IMR-90 (cell line): ENCODE measurements at regions not wholly inside any gene's neighbourhood (a gene's known extent, or its start where the extent isn't known, plus 50 kb on each side); places are given as distances from the start of the nearest gene placed in this dataset.

ENCODE experiments used
- ATAC-seq: fragments of 200-7000 bp; cut with Tn5 transposase; 2 replicates; pipeline ENCODE4 v1.9.1; 2020; ENCODE audit warnings: low read depth, mild to moderate bottlenecking, moderate library complexity
- BruUV-seq: library from RNA; stranded (reverse); fragments of 400-500 nt; replicated peaks from 2 replicates; lab custom pipeline; 2021; lab: Mats Ljungman, UMichigan
- CTCF ChIA-PET: fragments of 300-600 bp; formaldehyde crosslinking; extraction: SDS; loops from one replicate; lab custom pipeline; 2021; ENCODE audit warnings: antibody characterized with exemption; lab: Yijun Ruan, JAX
- POLR2A ChIA-PET: fragments of 300-600 bp; sonication (Branson Sonifier 250); formaldehyde crosslinking; loops from one replicate; lab custom pipeline; 2022; ENCODE audit warnings: antibody characterized with exemption; ENCODE audit not compliant: unreplicated experiment; lab: Charles Lee
- DNase-seq: peaks from one replicate; pipeline ENCODE4 v3.0.0; 2013
- H2AFZ ChIP-seq: replicated peaks from 2 replicates; pipeline ENCODE3; 2013; ENCODE audit warnings: low read length, mild to moderate bottlenecking; ENCODE audit not compliant: poor library complexity
- H2AK5ac ChIP-seq: 2 replicates; pipeline ENCODE4 v1.6.1; 2013; ENCODE audit warnings: low read depth, low read length, inconsistent platforms
- H2AK9ac ChIP-seq: replicated peaks from 2 replicates; pipeline ENCODE3; 2013; ENCODE audit warnings: mild to moderate bottlenecking, low read depth, low read length, moderate library complexity; ENCODE audit not compliant: poor library complexity
- H2BK120ac ChIP-seq: 2 replicates; pipeline ENCODE4 v1.6.1; 2013; ENCODE audit warnings: low read depth, low read length, inconsistent platforms
- H2BK15ac ChIP-seq: 3 replicates; pipeline ENCODE4 v1.6.1; 2013; ENCODE audit warnings: low read depth, low read length, inconsistent platforms
- H2BK20ac ChIP-seq: 2 replicates; pipeline ENCODE4 v1.6.1; 2013; ENCODE audit warnings: low read depth, mild to moderate bottlenecking, inconsistent platforms, low read length, moderate library complexity
- H2BK5ac ChIP-seq: 2 replicates; pipeline ENCODE4 v1.6.1; 2013; ENCODE audit warnings: mild to moderate bottlenecking, low read depth, low read length, inconsistent platforms; ENCODE audit not compliant: poor library complexity, severe bottlenecking
- H3K14ac ChIP-seq: replicated peaks from 2 replicates; pipeline ENCODE4 v1.6.1; 2013; ENCODE audit warnings: low read depth, low read length, inconsistent platforms
- H3K18ac ChIP-seq: 2 replicates; pipeline ENCODE4 v1.6.1; 2013; ENCODE audit warnings: low read depth, low read length, control low read depth
- H3K23ac ChIP-seq: 2 replicates; pipeline ENCODE4 v1.6.1; 2013; ENCODE audit warnings: low read depth, low read length, inconsistent platforms
- H3K27ac ChIP-seq: 2 replicates; pipeline ENCODE4 v1.5.1; 2013; ENCODE audit warnings: mild to moderate bottlenecking, control low read depth, low read length; ENCODE audit not compliant: insufficient read depth
- H3K27me3 ChIP-seq: 2 replicates; pipeline ENCODE4 v1.6.1; 2013; ENCODE audit warnings: low read length; ENCODE audit not compliant: control insufficient read depth, insufficient read depth
- H3K36me3 ChIP-seq: 2 replicates; pipeline ENCODE4 v1.6.1; 2013; ENCODE audit warnings: low read length, mixed read lengths; ENCODE audit not compliant: control insufficient read depth, insufficient read depth
- H3K4ac ChIP-seq: 2 replicates; pipeline ENCODE4 v1.6.1; 2013; ENCODE audit warnings: low read depth, low read length, inconsistent platforms
- H3K4me1 ChIP-seq: 2 replicates; pipeline ENCODE4 v1.6.1; 2013; ENCODE audit warnings: low read length, mixed read lengths; ENCODE audit not compliant: control insufficient read depth, insufficient read depth
- H3K4me2 ChIP-seq: 2 replicates; pipeline ENCODE4 v1.6.1; 2013; ENCODE audit warnings: low read depth, mild to moderate bottlenecking, control low read depth, low read length, moderate library complexity
- H3K4me3 ChIP-seq: 2 replicates; pipeline ENCODE4 v1.5.1; 2013; ENCODE audit warnings: low read depth, mild to moderate bottlenecking, control low read depth, low read length, moderate library complexity; ENCODE audit not compliant: insufficient read depth
- H3K56ac ChIP-seq: 2 replicates; pipeline ENCODE4 v1.6.1; 2013; ENCODE audit warnings: low read length, inconsistent platforms; ENCODE audit not compliant: insufficient read depth; ENCODE audit errors: extremely low read depth
- H3K79me1 ChIP-seq, 2 experiments: 2 replicates each; pipeline ENCODE4 v1.6.1; 2013; ENCODE audit warnings: low read length in 2 of 2, inconsistent platforms in 1 of 2, low read depth in 1 of 2
- H3K9ac ChIP-seq: 2 replicates; pipeline ENCODE4 v1.6.1; 2013; ENCODE audit warnings: low read depth, low read length, control low read depth
- H3K9me1 ChIP-seq: 2 replicates; pipeline ENCODE4 v1.6.1; 2013; ENCODE audit warnings: low read length, inconsistent platforms; ENCODE audit not compliant: insufficient read depth
- H3K9me3 ChIP-seq: 2 replicates; pipeline ENCODE4 v1.6.1; 2013; ENCODE audit warnings: low read length; ENCODE audit not compliant: control insufficient read depth, insufficient read depth
- H4K20me1 ChIP-seq: 2 replicates; pipeline ENCODE4 v1.6.1; 2013; ENCODE audit warnings: low read length, inconsistent platforms; ENCODE audit not compliant: insufficient read depth
- H4K5ac ChIP-seq: 2 replicates; pipeline ENCODE4 v1.6.1; 2013; ENCODE audit warnings: mild to moderate bottlenecking, low read depth, low read length, control low read depth
- H4K8ac ChIP-seq, 2 experiments: 2 replicates each; pipeline ENCODE4 v1.6.1; 2013; ENCODE audit warnings: low read depth in 2 of 2, low read length in 2 of 2, control low read depth in 1 of 2, inconsistent platforms in 1 of 2
- H4K91ac ChIP-seq: 2 replicates; pipeline ENCODE4 v1.6.1; 2013; ENCODE audit warnings: low read depth, low read length, inconsistent platforms; ENCODE audit not compliant: insufficient read depth
- CTCF ChIP-seq: conservative IDR thresholded peaks from 2 replicates; pipeline ENCODE4 v1.5.1; 2012; ENCODE audit warnings: mild to moderate bottlenecking, low read depth, low read length, improper control_type of control experiment
- ELK1 ChIP-seq: fragments of 150-350 bp; IDR thresholded peaks from 2 replicates; pipeline ENCODE4 v1.6.1; 2016; ENCODE audit warnings: low read depth, mild to moderate bottlenecking, low read length, moderate library complexity, borderline replicate concordance
- MAZ ChIP-seq: IDR thresholded peaks from 2 replicates; pipeline ENCODE4 v1.6.1; 2012; ENCODE audit warnings: low read depth, mild to moderate bottlenecking, low read length, improper control_type of control experiment, moderate library complexity, borderline replicate concordance
- RCOR1 ChIP-seq: IDR thresholded peaks from 2 replicates; pipeline ENCODE4 v1.6.1; 2012; ENCODE audit warnings: mild to moderate bottlenecking, low read length, improper control_type of control experiment; ENCODE audit not compliant: insufficient replicate concordance
- WGBS, 2 experiments: methylation state at CpG; one replicate each; pipeline versions ENCODE4 v1.1.5 to v1.1.7; 2013; ENCODE audit warnings: missing lambda C conversion rate in 2 of 2; ENCODE audit not compliant: insufficient read length in 1 of 2; ENCODE audit errors: extremely low coverage in 2 of 2; 5-methylcytosine and 5-hydroxymethylcytosine counted together
- dilution Hi-C: fragments of 300-500 bp; cut with HindIII; formaldehyde crosslinking; loops from one replicate; pipeline ENCODE4 v1.14.3; 2018; ENCODE audit warnings: low sequenced_read_pairs; ENCODE audit not compliant: unreplicated experiment
- in situ Hi-C: fragments of 300-500 bp; cut with MboI; formaldehyde crosslinking; loops from 3 replicates; pipeline ENCODE4 v1.14.3; 2019; ENCODE audit warnings: low sequenced_read_pairs, inconsistent platforms, mixed read lengths
- intact Hi-C: fragments of 100-400 bp; cut with micrococcal nuclease; formaldehyde crosslinking; loops from 2 replicates; pipeline ENCODE4 v1.10.0; 2022

GRCh38 chr1:209319549-209319948 lies 264.0 kb upstream of the CAMK1G start:
- Histone ChIP-seq H3K18ac (no peak overlapping the region), H3K36me3 (no peaks in the 10 kb centered on the region), H2BK15ac (no peak overlapping the region), H4K20me1 (no peaks in the 10 kb centered on the region), H3K56ac (no peak overlapping the region), H3K9me3 (no peaks in the 10 kb centered on the region), H3K27ac (no peak overlapping the region), H3K9me1 (no peaks in the 10 kb centered on the region), H4K91ac (no peak overlapping the region), H3K4me2 (no peak overlapping the region), H3K79me1 (no peaks in the 10 kb centered on the region), H3K27me3 (no peaks in the 10 kb centered on the region), H3K4me1 (no peaks in the 10 kb centered on the region), H4K5ac (no peak overlapping the region), H2AK5ac (no peak overlapping the region), H4K8ac (no peak overlapping the region), H2BK120ac (no peak overlapping the region), H3K4me3 (no peak overlapping the region), H2BK5ac (no peak overlapping the region), H2AK9ac (no peak overlapping the region), H3K23ac (no peak overlapping the region), H3K9ac (no peak overlapping the region), H2AFZ (no peak overlapping the region), H2BK20ac (no peak overlapping the region), H3K14ac (no peak overlapping the region), H3K4ac (no peak overlapping the region)
- WGBS, 2 experiments = no CpG with 5 or more reads among the region's 3 CpGs
- DNase-seq (peak; percentile 18), ATAC-seq (no peak)
- intact Hi-C loops (no loop called here), in situ Hi-C loops (no loop called here), dilution Hi-C loops (no loop called here)
- ChIA-PET POLR2A (no interaction called here), CTCF (no interaction called here)
- TF ChIP-seq ELK1 (no peak), RCOR1 (no peak), CTCF (no peak), MAZ (no peak)
- BruUV-seq = no TSS peak
